Esophagus squamous epithelium (tissue), 4 donors: ENCODE measurements at regions not wholly inside any gene's neighbourhood (a gene's known extent, or its start where the extent isn't known, plus 50 kb on each side); places are given as distances from the start of the nearest gene placed in this dataset.

Experiments
- POLR2A ChIP-seq, 4 donors: fragments of 450-650 bp; IDR thresholded peaks; one replicate each; pipeline ENCODE4 v1.6.1; 2017; ENCODE audit warnings: antibody characterized with exemption in 4 of 4, mild to moderate bottlenecking in 4 of 4, moderate library complexity in 3 of 4
- TF ChIP-seq, protein P1 (sequence below), 6 experiments: fragments of 450-650 bp in 4 of 6; fragments of 200-600 bp in 2 of 6; sonication (generic) in 2 of 6; IDR thresholded peaks; one replicate each; pipeline ENCODE4 v1.5.1; 2016 to 2019; ENCODE audit warnings: antibody characterized with exemption in 6 of 6, mild to moderate bottlenecking in 4 of 6, moderate library complexity in 4 of 6

DNA sequence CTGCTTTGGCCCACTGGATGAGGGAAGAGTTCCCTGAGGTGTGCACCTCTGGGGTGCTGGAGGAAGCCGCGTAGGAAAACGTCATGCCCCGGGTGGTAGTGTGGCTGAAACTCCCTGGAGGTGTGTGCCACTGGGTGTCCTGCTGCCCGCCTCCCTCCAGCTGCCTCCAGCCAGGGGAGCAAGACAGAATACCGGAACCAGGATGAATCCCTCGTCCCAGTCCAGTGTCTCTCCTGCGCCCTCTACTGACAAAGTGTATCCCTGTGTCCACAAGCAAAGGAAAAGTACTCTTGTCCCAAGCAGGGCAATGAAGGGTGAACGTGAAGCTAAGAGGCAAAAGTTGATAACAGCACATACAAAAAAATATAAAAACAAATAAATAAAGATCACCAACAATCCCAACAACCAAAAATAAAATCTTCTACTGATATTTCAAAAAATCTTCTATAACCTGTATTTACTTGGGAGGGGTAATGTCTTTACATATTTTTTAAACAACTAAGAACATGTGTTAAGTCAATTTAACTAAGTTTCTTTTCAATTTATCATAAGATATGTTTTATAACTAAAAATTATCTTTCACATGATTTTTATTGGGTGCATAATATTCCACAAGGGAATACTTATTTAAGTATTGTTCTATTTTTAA lies 437.6 kb downstream of the MAFB start:
- TF ChIP-seq, protein P1, sequence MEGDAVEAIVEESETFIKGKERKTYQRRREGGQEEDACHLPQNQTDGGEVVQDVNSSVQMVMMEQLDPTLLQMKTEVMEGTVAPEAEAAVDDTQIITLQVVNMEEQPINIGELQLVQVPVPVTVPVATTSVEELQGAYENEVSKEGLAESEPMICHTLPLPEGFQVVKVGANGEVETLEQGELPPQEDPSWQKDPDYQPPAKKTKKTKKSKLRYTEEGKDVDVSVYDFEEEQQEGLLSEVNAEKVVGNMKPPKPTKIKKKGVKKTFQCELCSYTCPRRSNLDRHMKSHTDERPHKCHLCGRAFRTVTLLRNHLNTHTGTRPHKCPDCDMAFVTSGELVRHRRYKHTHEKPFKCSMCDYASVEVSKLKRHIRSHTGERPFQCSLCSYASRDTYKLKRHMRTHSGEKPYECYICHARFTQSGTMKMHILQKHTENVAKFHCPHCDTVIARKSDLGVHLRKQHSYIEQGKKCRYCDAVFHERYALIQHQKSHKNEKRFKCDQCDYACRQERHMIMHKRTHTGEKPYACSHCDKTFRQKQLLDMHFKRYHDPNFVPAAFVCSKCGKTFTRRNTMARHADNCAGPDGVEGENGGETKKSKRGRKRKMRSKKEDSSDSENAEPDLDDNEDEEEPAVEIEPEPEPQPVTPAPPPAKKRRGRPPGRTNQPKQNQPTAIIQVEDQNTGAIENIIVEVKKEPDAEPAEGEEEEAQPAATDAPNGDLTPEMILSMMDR (IDR thresholded peaks at IDR 0.05), result peak in 5 of 6 experiments; percentile 19 to 58 (median 40)
- no peak for TF ChIP-seq POLR2A (IDR thresholded peaks at IDR 0.05)
